ENCODE measurements at regions not wholly inside any gene's neighbourhood (a gene's known extent, or its start where the extent isn't known, plus 50 kb on each side); places are given as distances from the start of the nearest gene placed in this dataset.

- TF ChIP-seq POLR2AphosphoS5 (IDR thresholded peaks at IDR 0.05; ENCODE audit: low read depth, low read length), result no peak
- TF ChIP-seq, protein P1, sequence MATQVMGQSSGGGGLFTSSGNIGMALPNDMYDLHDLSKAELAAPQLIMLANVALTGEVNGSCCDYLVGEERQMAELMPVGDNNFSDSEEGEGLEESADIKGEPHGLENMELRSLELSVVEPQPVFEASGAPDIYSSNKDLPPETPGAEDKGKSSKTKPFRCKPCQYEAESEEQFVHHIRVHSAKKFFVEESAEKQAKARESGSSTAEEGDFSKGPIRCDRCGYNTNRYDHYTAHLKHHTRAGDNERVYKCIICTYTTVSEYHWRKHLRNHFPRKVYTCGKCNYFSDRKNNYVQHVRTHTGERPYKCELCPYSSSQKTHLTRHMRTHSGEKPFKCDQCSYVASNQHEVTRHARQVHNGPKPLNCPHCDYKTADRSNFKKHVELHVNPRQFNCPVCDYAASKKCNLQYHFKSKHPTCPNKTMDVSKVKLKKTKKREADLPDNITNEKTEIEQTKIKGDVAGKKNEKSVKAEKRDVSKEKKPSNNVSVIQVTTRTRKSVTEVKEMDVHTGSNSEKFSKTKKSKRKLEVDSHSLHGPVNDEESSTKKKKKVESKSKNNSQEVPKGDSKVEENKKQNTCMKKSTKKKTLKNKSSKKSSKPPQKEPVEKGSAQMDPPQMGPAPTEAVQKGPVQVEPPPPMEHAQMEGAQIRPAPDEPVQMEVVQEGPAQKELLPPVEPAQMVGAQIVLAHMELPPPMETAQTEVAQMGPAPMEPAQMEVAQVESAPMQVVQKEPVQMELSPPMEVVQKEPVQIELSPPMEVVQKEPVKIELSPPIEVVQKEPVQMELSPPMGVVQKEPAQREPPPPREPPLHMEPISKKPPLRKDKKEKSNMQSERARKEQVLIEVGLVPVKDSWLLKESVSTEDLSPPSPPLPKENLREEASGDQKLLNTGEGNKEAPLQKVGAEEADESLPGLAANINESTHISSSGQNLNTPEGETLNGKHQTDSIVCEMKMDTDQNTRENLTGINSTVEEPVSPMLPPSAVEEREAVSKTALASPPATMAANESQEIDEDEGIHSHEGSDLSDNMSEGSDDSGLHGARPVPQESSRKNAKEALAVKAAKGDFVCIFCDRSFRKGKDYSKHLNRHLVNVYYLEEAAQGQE (IDR thresholded peaks at IDR 0.05; ENCODE audit: insufficient read depth in 1 of 2, low read depth in 2 of 2, low read length in 1 of 2), result no peak
- no peak for TF ChIP-seq SIN3A (IDR thresholded peaks at IDR 0.05; ENCODE audit: borderline replicate concordance, insufficient read depth, low read depth, low read length)
- TF ChIP-seq, protein P2, sequence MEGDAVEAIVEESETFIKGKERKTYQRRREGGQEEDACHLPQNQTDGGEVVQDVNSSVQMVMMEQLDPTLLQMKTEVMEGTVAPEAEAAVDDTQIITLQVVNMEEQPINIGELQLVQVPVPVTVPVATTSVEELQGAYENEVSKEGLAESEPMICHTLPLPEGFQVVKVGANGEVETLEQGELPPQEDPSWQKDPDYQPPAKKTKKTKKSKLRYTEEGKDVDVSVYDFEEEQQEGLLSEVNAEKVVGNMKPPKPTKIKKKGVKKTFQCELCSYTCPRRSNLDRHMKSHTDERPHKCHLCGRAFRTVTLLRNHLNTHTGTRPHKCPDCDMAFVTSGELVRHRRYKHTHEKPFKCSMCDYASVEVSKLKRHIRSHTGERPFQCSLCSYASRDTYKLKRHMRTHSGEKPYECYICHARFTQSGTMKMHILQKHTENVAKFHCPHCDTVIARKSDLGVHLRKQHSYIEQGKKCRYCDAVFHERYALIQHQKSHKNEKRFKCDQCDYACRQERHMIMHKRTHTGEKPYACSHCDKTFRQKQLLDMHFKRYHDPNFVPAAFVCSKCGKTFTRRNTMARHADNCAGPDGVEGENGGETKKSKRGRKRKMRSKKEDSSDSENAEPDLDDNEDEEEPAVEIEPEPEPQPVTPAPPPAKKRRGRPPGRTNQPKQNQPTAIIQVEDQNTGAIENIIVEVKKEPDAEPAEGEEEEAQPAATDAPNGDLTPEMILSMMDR (IDR thresholded peaks at IDR 0.05), result no peak
- TF ChIP-seq TCF7L2 (IDR thresholded peaks at IDR 0.05; ENCODE audit: low read depth, low read length), result no peak
- Histone ChIP-seq H3K27me3 (ENCODE audit: control insufficient read depth, insufficient read depth, low read length) (no peaks in the 10 kb centered on the region), H3K4me3 (ENCODE audit: low read depth in 2 of 2, low read length in 2 of 2) (no peak overlapping the region), H3K9me3 (ENCODE audit: control insufficient read depth, insufficient read depth, low read depth, low read length) (no peaks in the 10 kb centered on the region), H3K27ac (ENCODE audit: low read length) (no peak overlapping the region), H3K4me1 (ENCODE audit: control insufficient read depth, insufficient read depth, low read length) (no peaks in the 10 kb centered on the region; the same call in 1 of the 2 replicates), H3K36me3 (ENCODE audit: control insufficient read depth, insufficient read depth, low read length) (no peaks in the 10 kb centered on the region)
- in situ Hi-C loops (cut with HindIII; ENCODE audit: low pct_unique_long_range_greater_than_20kb, low sequenced_read_pairs), result no loop called here
- ChIA-PET POLR2A (no interaction called here), CTCF (no interaction called here)
- no TSS peak for BruUV-seq (replicated peaks)
- intact Hi-C loops (cut with micrococcal nuclease; ENCODE audit: unreplicated experiment), result no loop called here
- DNase-seq (ENCODE audit: low read depth, low spot score) (no peak), ATAC-seq (no peak)
These were observed 91.7 kb upstream of the MBNL1 start for GRCh38 chr3:152176998-152177397.

- H3K27ac ChIP-seq (ENCODE audit: low read length), result no peak overlapping the region
- TF ChIP-seq, protein P2 (IDR thresholded peaks at IDR 0.05), result no peak
- TF ChIP-seq TCF7L2 (IDR thresholded peaks at IDR 0.05; ENCODE audit: low read depth, low read length) (no peak), SIN3A (IDR thresholded peaks at IDR 0.05; ENCODE audit: borderline replicate concordance, insufficient read depth, low read depth, low read length) (no peak), POLR2AphosphoS5 (IDR thresholded peaks at IDR 0.05; ENCODE audit: low read depth, low read length) (no peak)
- TF ChIP-seq, protein P1 (IDR thresholded peaks at IDR 0.05; ENCODE audit: insufficient read depth in 1 of 2, low read depth in 2 of 2, low read length in 1 of 2), result no peak
- H3K36me3 ChIP-seq (ENCODE audit: control insufficient read depth, insufficient read depth, low read length), result no peaks in the 10 kb centered on the region
- no peak overlapping the region for H3K4me3 ChIP-seq (ENCODE audit: low read depth in 2 of 2, low read length in 2 of 2)
- no peaks in the 10 kb centered on the region for H3K27me3 ChIP-seq (ENCODE audit: control insufficient read depth, insufficient read depth, low read length)
- intact Hi-C loops (cut with micrococcal nuclease; ENCODE audit: unreplicated experiment), result no loop called here
- H3K9me3 ChIP-seq (ENCODE audit: control insufficient read depth, insufficient read depth, low read depth, low read length), result no peaks in the 10 kb centered on the region
- DNase-seq (ENCODE audit: low read depth, low spot score), result no peak
- H3K4me1 ChIP-seq (ENCODE audit: control insufficient read depth, insufficient read depth, low read length), result no peaks in the 10 kb centered on the region; the same call in 1 of the 2 replicates
- CTCF ChIA-PET, result no interaction called here
- BruUV-seq (replicated peaks), result no TSS peak
- POLR2A ChIA-PET, result no interaction called here
- in situ Hi-C loops (cut with HindIII; ENCODE audit: low pct_unique_long_range_greater_than_20kb, low sequenced_read_pairs), result no loop called here
- no peak for ATAC-seq
These were observed 91.0 kb upstream of the MBNL1 start for GRCh38 chr3:152177757-152178156.
